ENCODE measurements at regions not wholly inside any gene's neighbourhood (a gene's known extent, or its start where the extent isn't known, plus 50 kb on each side); places are given as distances from the start of the nearest gene placed in this dataset.

DNA sequence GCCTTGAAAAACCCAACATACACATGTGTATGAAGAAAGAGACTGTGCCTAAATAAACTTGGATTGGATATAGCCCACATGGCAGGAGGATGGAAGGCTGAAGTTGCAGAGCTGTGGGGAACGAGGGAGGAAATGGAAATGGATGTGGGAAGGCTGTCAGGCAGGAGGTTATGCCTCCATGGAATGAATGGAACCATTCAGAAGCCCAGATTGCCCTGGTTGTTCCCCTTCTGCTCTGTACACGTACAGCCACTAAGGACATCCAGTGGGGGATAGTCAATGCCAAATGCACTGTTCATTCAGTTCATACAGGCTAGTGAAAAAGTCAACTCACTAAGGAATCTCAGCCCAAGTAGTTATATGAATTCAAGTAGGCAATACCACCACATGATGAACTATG lies 463.7 kb downstream of the TNS1 start (continued):
- TF ChIP-seq, protein P1, sequence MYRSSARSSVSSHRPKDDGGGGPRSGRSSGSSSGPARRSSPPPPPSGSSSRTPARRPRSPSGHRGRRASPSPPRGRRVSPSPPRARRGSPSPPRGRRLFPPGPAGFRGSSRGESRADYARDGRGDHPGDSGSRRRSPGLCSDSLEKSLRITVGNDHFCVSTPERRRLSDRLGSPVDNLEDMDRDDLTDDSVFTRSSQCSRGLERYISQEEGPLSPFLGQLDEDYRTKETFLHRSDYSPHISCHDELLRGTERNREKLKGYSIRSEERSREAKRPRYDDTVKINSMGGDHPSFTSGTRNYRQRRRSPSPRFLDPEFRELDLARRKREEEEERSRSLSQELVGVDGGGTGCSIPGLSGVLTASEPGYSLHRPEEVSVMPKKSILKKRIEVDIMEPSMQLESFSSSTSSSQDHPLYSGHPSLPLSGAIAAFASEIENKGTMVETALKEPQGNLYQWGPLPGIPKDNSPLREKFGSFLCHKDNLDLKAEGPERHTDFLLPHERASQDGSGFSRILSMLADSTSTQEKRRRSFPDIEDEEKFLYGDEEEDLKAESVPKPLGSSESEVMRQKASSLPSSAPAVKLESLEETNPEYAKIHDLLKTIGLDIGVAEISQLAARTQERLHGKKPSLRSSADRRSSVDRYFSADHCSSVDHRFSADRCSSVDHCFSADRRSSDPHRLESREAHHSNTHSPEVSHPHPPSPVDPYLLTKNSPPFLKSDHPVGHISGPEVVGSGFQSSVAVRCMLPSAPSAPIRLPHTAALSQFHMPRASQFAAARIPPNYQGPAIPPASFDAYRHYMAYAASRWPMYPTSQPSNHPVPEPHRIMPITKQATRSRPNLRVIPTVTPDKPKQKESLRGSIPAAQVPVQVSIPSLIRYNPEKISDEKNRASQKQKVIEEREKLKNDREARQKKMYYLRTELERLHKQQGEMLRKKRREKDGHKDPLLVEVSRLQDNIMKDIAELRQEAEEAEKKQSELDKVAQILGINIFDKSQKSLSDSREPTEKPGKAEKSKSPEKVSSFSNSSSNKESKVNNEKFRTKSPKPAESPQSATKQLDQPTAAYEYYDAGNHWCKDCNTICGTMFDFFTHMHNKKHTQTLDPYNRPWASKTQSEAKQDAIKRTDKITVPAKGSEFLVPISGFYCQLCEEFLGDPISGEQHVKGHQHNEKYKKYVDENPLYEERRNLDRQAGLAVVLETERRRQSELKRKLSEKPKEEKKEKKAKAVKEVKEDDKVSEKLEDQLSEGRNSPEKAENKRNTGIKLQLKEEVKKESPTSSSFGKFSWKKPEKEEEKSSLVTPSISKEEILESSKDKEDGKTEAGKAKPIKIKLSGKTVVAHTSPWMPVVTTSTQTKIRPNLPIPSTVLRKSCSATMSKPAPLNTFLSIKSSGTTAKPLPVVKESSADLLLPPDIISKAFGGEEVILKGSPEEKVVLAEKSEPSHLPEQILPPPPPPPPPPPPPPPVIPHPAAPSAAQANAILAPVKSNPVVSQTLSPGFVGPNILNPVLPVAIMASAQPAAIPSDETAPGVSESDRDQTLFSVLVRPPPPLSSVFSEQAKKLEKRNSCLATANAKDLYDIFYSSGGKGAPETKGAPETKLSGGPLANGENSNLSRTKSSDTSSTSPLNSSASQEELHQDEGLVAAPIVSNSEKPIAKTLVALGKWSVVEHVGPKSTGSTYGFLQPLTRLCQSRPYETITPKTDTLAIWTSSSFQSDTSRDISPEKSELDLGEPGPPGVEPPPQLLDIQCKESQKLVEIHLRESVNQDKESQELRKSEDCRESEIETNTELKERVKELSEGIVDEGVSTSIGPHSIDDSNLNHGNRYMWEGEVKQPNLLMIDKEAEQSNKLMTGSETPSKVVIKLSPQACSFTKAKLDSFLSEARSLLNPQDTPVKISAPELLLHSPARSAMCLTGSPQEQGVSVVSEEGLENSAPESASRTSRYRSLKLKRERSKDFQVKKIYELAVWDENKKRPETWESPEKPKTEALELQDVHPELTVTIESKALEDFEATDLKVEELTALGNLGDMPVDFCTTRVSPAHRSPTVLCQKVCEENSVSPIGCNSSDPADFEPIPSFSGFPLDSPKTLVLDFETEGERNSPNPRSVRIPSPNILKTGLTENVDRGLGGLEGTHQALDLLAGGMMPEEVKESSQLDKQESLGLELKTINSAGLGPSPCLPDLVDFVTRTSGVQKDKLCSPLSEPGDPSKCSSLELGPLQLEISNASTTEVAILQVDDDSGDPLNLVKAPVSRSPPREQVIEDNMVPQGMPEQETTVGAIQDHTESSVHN (CRISPR knock-in tag; IDR thresholded peaks at IDR 0.05): no peak
- no peak for TF ChIP-seq HOXA9 (CRISPR knock-in tag; IDR thresholded peaks at IDR 0.05; ENCODE audit: borderline replicate concordance)

DNA sequence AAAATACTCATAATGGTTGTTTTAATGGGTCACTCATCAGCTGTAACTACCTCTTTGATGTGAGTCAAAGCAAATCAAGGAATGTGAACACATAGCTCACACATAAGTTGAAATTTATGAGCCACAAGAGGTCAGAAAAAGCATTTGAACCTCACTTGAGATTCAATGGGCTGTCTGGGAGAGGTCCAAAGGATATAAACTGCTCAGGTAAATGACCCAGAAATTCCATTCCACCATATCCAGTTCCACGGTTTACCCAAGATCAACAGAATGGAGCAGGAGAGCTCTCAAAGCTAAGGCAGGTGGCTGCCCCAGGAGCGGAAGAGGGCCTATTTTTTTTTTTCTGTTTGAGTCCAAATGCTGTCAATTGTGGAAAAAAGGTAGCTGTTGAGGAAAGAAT lies 464.1 kb downstream of the TNS1 start:
- H3K4me3 ChIP-seq (replicated peaks in 1 of 3; ENCODE audit: insufficient read depth in 1 of 3, low read depth in 2 of 3, low read length in 3 of 3): no peak overlapping the region
- DNase-seq (ENCODE audit: low spot score) (no peak), FAIRE-seq (no peak), ATAC-seq (no peak)
- ChIA-PET POLR2A (no interaction called here), CTCF (ENCODE audit: low intra/inter-chr PET ratio, low total read pairs) (no interaction called here)
- H3K79me2 ChIP-seq (ENCODE audit: insufficient read depth, low read length): no peaks in the 10 kb centered on the region
- TF ChIP-seq GTF2F1 (IDR thresholded peaks at IDR 0.05; ENCODE audit: low read length): no peak
- TF ChIP-seq, protein P2, sequence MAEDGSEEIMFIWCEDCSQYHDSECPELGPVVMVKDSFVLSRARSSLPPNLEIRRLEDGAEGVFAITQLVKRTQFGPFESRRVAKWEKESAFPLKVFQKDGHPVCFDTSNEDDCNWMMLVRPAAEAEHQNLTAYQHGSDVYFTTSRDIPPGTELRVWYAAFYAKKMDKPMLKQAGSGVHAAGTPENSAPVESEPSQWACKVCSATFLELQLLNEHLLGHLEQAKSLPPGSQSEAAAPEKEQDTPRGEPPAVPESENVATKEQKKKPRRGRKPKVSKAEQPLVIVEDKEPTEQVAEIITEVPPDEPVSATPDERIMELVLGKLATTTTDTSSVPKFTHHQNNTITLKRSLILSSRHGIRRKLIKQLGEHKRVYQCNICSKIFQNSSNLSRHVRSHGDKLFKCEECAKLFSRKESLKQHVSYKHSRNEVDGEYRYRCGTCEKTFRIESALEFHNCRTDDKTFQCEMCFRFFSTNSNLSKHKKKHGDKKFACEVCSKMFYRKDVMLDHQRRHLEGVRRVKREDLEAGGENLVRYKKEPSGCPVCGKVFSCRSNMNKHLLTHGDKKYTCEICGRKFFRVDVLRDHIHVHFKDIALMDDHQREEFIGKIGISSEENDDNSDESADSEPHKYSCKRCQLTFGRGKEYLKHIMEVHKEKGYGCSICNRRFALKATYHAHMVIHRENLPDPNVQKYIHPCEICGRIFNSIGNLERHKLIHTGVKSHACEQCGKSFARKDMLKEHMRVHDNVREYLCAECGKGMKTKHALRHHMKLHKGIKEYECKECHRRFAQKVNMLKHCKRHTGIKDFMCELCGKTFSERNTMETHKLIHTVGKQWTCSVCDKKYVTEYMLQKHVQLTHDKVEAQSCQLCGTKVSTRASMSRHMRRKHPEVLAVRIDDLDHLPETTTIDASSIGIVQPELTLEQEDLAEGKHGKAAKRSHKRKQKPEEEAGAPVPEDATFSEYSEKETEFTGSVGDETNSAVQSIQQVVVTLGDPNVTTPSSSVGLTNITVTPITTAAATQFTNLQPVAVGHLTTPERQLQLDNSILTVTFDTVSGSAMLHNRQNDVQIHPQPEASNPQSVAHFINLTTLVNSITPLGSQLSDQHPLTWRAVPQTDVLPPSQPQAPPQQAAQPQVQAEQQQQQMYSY (CRISPR knock-in tag; IDR thresholded peaks at IDR 0.05): peak; percentile 84
- H2AFZ ChIP-seq (ENCODE audit: low read length): no peak overlapping the region
- intact Hi-C loops (cut with micrococcal nuclease; ENCODE audit: unreplicated experiment) (no loop called here), in situ Hi-C loops (cut with HindIII; ENCODE audit: extremely low pct_ligation_motif_present, low pct_unique_long_range_greater_than_20kb) (no loop called here)
- no TSS peak for BruUV-seq (replicated peaks)
- no peaks in the 10 kb centered on the region for H3K36me3 ChIP-seq (replicated peaks in 1 of 2; ENCODE audit: control insufficient read depth in 1 of 2, insufficient read depth in 2 of 2, low read length in 2 of 2)
- no peaks in the 10 kb centered on the region for H4K20me1 ChIP-seq (ENCODE audit: insufficient read depth, low read length)
- no peak overlapping the region for H3K4me2 ChIP-seq (ENCODE audit: low read depth, low read length)
- no peaks in the 10 kb centered on the region for H3K9me3 ChIP-seq (ENCODE audit: low read length)
- H3K4me1 ChIP-seq (ENCODE audit: insufficient read depth, low read length): no peaks in the 10 kb centered on the region
- 19% methylated on average over 2 of the region's 2 CpGs for WGBS (ENCODE audit: low lambda C conversion rate)
- 0 out of 5 replicates have a peak, but pooled peaks cover 0 to 11% of the 10 kb centered on the region in 2 experiments for H3K27me3 ChIP-seq (ENCODE audit: control insufficient read depth in 1 of 2, insufficient read depth in 2 of 2, low read length in 2 of 2)
- no peak overlapping the region for H3K9ac ChIP-seq (ENCODE audit: insufficient read depth, low read depth, low read length)
- no peak overlapping the region for H3K27ac ChIP-seq (ENCODE audit: extremely low read length, insufficient read depth, low read length)
